OCI-LY1 (cell line): ENCODE measurements at regions not wholly inside any gene's neighbourhood (a gene's known extent, or its start where the extent isn't known, plus 50 kb on each side); places are given as distances from the start of the nearest gene placed in this dataset.

ENCODE experiments used
- H2AFZ ChIP-seq: fragments of 200-600 bp; sonication (generic), shearing (Covaris generic); 2 replicates; pipeline ENCODE4 v1.6.0; 2014; ENCODE audit warnings: antibody characterized with exemption, mild to moderate bottlenecking, low read length
- H3F3A ChIP-seq: fragments of 200-600 bp; sonication (generic), shearing (Covaris generic); 2 replicates; pipeline ENCODE4 v1.6.0; 2014; ENCODE audit warnings: mild to moderate bottlenecking, antibody characterized with exemption, low read length, moderate library complexity; ENCODE audit not compliant: insufficient read depth
- H3K27ac ChIP-seq: fragments of 200-600 bp; sonication (generic); 2 replicates; pipeline ENCODE4 v1.5.1; 2014; ENCODE audit warnings: low read length, mixed run types, mild to moderate bottlenecking, low read depth; ENCODE audit not compliant: poor library complexity, severe bottlenecking
- H3K27me3 ChIP-seq: fragments of 200-600 bp; sonication (generic); 2 replicates; pipeline ENCODE4 v1.6.0; 2014; ENCODE audit warnings: antibody characterized with exemption, mild to moderate bottlenecking, low read length, moderate library complexity; ENCODE audit not compliant: insufficient read depth
- H3K36me3 ChIP-seq: fragments of 200-600 bp; sonication (generic); 2 replicates; pipeline ENCODE4 v1.6.1; 2014; ENCODE audit warnings: mild to moderate bottlenecking, antibody characterized with exemption, low read length, moderate library complexity, mixed read lengths; ENCODE audit not compliant: insufficient read depth
- H3K4me1 ChIP-seq: fragments of 200-600 bp; sonication (generic); 2 replicates; pipeline ENCODE4 v1.5.1; 2014; ENCODE audit warnings: mild to moderate bottlenecking, low read length, moderate library complexity; ENCODE audit not compliant: insufficient read depth, severe bottlenecking
- H3K4me2 ChIP-seq: fragments of 200-600 bp; sonication (generic), shearing (Covaris generic); 2 replicates; pipeline ENCODE4 v1.6.1; 2014; ENCODE audit warnings: low read length
- H3K4me3 ChIP-seq: fragments of 200-600 bp; sonication (generic); 2 replicates; pipeline ENCODE4 v1.5.1; 2014; ENCODE audit warnings: low read length, low read depth, mild to moderate bottlenecking, mixed read lengths; ENCODE audit not compliant: poor library complexity, severe bottlenecking
- H3K79me2 ChIP-seq: fragments of 200-600 bp; shearing (Covaris generic); 2 replicates; pipeline ENCODE4 v1.6.1; 2016; ENCODE audit warnings: mixed run types, low read length, mixed read lengths; ENCODE audit not compliant: insufficient read depth
- H3K9ac ChIP-seq: fragments of 200-600 bp; sonication (generic), shearing (Covaris generic); 2 replicates; pipeline ENCODE4 v1.6.1; 2014; ENCODE audit warnings: mild to moderate bottlenecking, low read length, mixed read lengths
- H3K9me2 ChIP-seq: fragments of 200-600 bp; sonication (generic), shearing (Covaris generic); 2 replicates; pipeline ENCODE4 v1.6.1; 2014; ENCODE audit warnings: low read depth, mild to moderate bottlenecking, low read length, mixed read lengths
- H3K9me3 ChIP-seq: fragments of 200-600 bp; shearing (Covaris generic); 2 replicates; pipeline ENCODE4 v1.6.1; 2014; ENCODE audit warnings: low read length, mixed read lengths
- H4K20me1 ChIP-seq: fragments of 200-600 bp; sonication (generic), shearing (Covaris generic); 2 replicates; pipeline ENCODE4 v1.6.0; 2016; ENCODE audit warnings: mild to moderate bottlenecking, low read length; ENCODE audit not compliant: insufficient read depth
- CTCF ChIP-seq: fragments of 200-600 bp; sonication (generic), shearing (Covaris generic); IDR thresholded peaks from 2 replicates; pipeline ENCODE4 v1.5.1; 2017; ENCODE audit warnings: mild to moderate bottlenecking, antibody characterized with exemption, low read length, moderate library complexity, mixed read lengths
- EZH2 ChIP-seq: fragments of 200-600 bp; sonication (generic), shearing (Covaris generic); IDR thresholded peaks from 2 replicates; pipeline ENCODE4 v1.8.0; 2017; ENCODE audit warnings: borderline replicate concordance, mixed run types, mild to moderate bottlenecking, antibody characterized with exemption, low read length, moderate library complexity, mixed read lengths

DNA sequence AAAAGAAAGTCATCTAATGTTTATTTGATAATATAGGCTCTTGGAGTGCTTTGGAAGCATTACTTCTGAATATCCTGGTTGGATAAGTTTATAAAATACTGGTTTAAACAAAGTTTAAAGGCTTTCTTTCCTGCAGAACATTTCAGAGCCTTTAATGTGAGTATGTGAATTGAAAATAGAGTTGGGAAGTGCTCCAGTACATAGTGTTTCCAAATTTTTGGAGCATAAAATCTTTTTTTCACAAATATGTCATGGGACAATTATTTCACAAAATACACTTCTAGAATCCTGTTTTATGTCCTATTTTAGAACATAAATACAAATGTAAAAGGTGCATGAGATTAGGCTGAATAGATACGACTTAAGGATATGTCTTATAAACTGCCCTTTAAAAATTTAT is 158.9 kb upstream of the HNRNPA3 start:
- no peaks in the 10 kb centered on the region for H3K9me2 ChIP-seq
- H2AFZ ChIP-seq = no peak overlapping the region
- H3K4me2 ChIP-seq = no peak overlapping the region
- H4K20me1 ChIP-seq = no peaks in the 10 kb centered on the region
- H3K4me3 ChIP-seq = no peak overlapping the region
- H3K4me1 ChIP-seq = no peaks in the 10 kb centered on the region
- H3K79me2 ChIP-seq = no peaks in the 10 kb centered on the region
- H3F3A ChIP-seq = no peaks in the 10 kb centered on the region
- H3K9ac ChIP-seq = no peak overlapping the region
- H3K27me3 ChIP-seq = no peaks in the 10 kb centered on the region
- no peak overlapping the region for H3K27ac ChIP-seq
- H3K36me3 ChIP-seq = no peaks in the 10 kb centered on the region
- no peaks in the 10 kb centered on the region for H3K9me3 ChIP-seq
- TF ChIP-seq CTCF = no peak
- TF ChIP-seq EZH2 = no peak

- no peaks in the 10 kb centered on the region for H3K9me3 ChIP-seq
- H3K4me1 ChIP-seq = no peaks in the 10 kb centered on the region
- H3K79me2 ChIP-seq = no peaks in the 10 kb centered on the region
- no peak overlapping the region for H3K4me3 ChIP-seq
- TF ChIP-seq EZH2 (no peak), CTCF (no peak)
- no peak overlapping the region for H3K4me2 ChIP-seq
- H3F3A ChIP-seq = no peaks in the 10 kb centered on the region
- H3K9ac ChIP-seq = no peak overlapping the region
- H3K27ac ChIP-seq = no peak overlapping the region
- H3K36me3 ChIP-seq = no peaks in the 10 kb centered on the region
- no peaks in the 10 kb centered on the region for H3K27me3 ChIP-seq
- H2AFZ ChIP-seq = no peak overlapping the region
- H3K9me2 ChIP-seq = no peaks in the 10 kb centered on the region
- H4K20me1 ChIP-seq = no peaks in the 10 kb centered on the region
These were observed 156.1 kb upstream of the HNRNPA3 start for GRCh38 chr2:177056481-177056929.

DNA sequence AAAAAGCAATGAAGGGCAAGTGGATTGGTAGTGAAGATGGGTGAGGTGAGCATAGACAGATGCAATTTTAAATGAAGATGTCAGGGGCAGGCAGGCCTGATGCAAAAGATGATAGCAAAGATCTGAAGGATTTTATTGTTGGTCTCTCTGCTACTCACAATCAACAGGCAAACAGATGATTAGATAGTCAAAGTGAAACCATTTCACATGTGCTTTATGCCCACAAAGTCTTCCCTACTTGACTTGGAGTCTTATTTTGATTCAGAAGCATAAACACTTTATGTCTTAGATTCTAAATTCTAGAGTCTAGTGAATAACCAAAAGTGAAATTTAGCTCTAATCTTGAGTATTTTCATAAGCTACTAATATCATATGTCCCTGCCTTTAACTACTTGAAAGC is 153.8 kb upstream of the HNRNPA3 start:
- Histone ChIP-seq H4K20me1 (no peaks in the 10 kb centered on the region), H3K27ac (no peak overlapping the region), H3K9me3 (no peaks in the 10 kb centered on the region), H3K36me3 (no peaks in the 10 kb centered on the region), H3F3A (no peaks in the 10 kb centered on the region), H3K4me2 (no peak overlapping the region), H3K4me1 (no peaks in the 10 kb centered on the region), H3K4me3 (no peak overlapping the region), H3K79me2 (no peaks in the 10 kb centered on the region), H3K9me2 (no peaks in the 10 kb centered on the region), H3K9ac (no peak overlapping the region), H2AFZ (no peak overlapping the region), H3K27me3 (no peaks in the 10 kb centered on the region)
- no peak for TF ChIP-seq CTCF
- TF ChIP-seq EZH2 = no peak
